T-cell (primary cell): ENCODE measurements at regions not wholly inside any gene's neighbourhood (a gene's known extent, or its start where the extent isn't known, plus 50 kb on each side); places are given as distances from the start of the nearest gene placed in this dataset.

Experiments used
- ATAC-seq, 4 experiments: fragments of 200-7000 bp in 3 of 4; fragments of 150-1000 bp in 1 of 4; cut with Tn5 transposase; replicated peaks in 1 of 4; 1 replicate in 3 of 4; 2 replicates in 1 of 4; pipeline ENCODE4 v1.10.0; 2021; ENCODE audit warnings: moderate library complexity in 3 of 4, mild to moderate bottlenecking in 2 of 4, moderate number of reproducible peaks in 1 of 4
- CTCF ChIA-PET, 2 donors: fragments of 300-600 bp; sonication (Branson Sonifier 250); formaldehyde crosslinking; loops; one replicate each; lab custom pipeline; 2022; ENCODE audit warnings: antibody characterized with exemption in 2 of 2; lab: Charles Lee
- POLR2A ChIA-PET, 2 donors: fragments of 300-600 bp; sonication (Branson Sonifier 250); formaldehyde crosslinking; loops; one replicate each; lab custom pipeline; 2022; ENCODE audit warnings: antibody characterized with exemption in 2 of 2; lab: Charles Lee
- DNase-seq, 35 experiments: peaks; one replicate each; pipeline versions ENCODE4 v3.0.0 to v3.0.0-alpha.2; 2013 to 2023
- H3K27ac ChIP-seq: one replicate; pipeline ENCODE4 v1.5.1; 2013; ENCODE audit warnings: low read length
- H3K27me3 ChIP-seq, 2 experiments: replicated peaks in 1 of 2; 1 replicate in 1 of 2; 2 replicates in 1 of 2; pipeline versions ENCODE4 v1.6.1 to v1.7.0; 2013; ENCODE audit warnings: low read length in 1 of 2, mixed read lengths in 1 of 2; ENCODE audit not compliant: control insufficient read depth in 2 of 2, insufficient read depth in 2 of 2; ENCODE audit errors: extremely low read depth in 1 of 2
- H3K36me3 ChIP-seq, 2 donors: 1 replicate in 1 of 2; 2 replicates in 1 of 2; pipeline versions ENCODE4 v1.6.1 to v1.7.0; 2013; ENCODE audit warnings: low read length in 1 of 2; ENCODE audit not compliant: control insufficient read depth in 2 of 2, insufficient read depth in 1 of 2; ENCODE audit errors: extremely low read depth in 1 of 2
- H3K4me1 ChIP-seq, 2 experiments: 1 replicate in 1 of 2; 2 replicates in 1 of 2; pipeline versions ENCODE4 v1.6.1 to v1.7.0; 2013; ENCODE audit warnings: low read length in 2 of 2, mixed read lengths in 1 of 2; ENCODE audit not compliant: insufficient read depth in 2 of 2, control insufficient read depth in 1 of 2; ENCODE audit errors: extremely low read depth in 1 of 2
- H3K4me3 ChIP-seq, 2 donors: 1 replicate in 1 of 2; 2 replicates in 1 of 2; pipeline versions ENCODE4 v1.5.1 to v1.7.0; 2013; ENCODE audit warnings: mild to moderate bottlenecking in 2 of 2, low read length in 1 of 2, moderate library complexity in 1 of 2; ENCODE audit not compliant: control insufficient read depth in 1 of 2; ENCODE audit errors: extremely low read depth in 1 of 2
- H3K9me3 ChIP-seq: 2 replicates; pipeline ENCODE4 v1.7.0; 2013
- H3K27ac Mint-ChIP-seq, 2 donors: one replicate each; pipeline ENCODE4 v1.8.0; 2020 to 2021; ENCODE audit warnings: mild to moderate bottlenecking in 2 of 2, mixed read lengths in 2 of 2
- H3K27me3 Mint-ChIP-seq, 2 donors: one replicate each; pipeline ENCODE4 v1.8.0; 2021 to 2022; ENCODE audit warnings: mixed read lengths in 2 of 2
- H3K36me3 Mint-ChIP-seq: one replicate; pipeline ENCODE4 v1.8.0; 2021; ENCODE audit warnings: mixed read lengths
- H3K4me1 Mint-ChIP-seq, 3 donors: one replicate each; pipeline ENCODE4 v1.8.0; 2020 to 2022; ENCODE audit warnings: mixed read lengths in 3 of 3, mild to moderate bottlenecking in 1 of 3
- H3K4me3 Mint-ChIP-seq, 3 donors: one replicate each; pipeline ENCODE4 v1.8.0; 2020 to 2022; ENCODE audit warnings: mild to moderate bottlenecking in 3 of 3, mixed read lengths in 3 of 3, moderate library complexity in 3 of 3
- H3K9me3 Mint-ChIP-seq, 3 donors: one replicate each; pipeline ENCODE4 v1.8.0; 2020 to 2022; ENCODE audit warnings: mixed read lengths in 3 of 3
- WGBS: methylation state at CpG from one replicate; pipeline ENCODE4 v1.1.5; 2013; ENCODE audit warnings: missing lambda C conversion rate; ENCODE audit not compliant: insufficient coverage; 5-methylcytosine and 5-hydroxymethylcytosine counted together

DNA sequence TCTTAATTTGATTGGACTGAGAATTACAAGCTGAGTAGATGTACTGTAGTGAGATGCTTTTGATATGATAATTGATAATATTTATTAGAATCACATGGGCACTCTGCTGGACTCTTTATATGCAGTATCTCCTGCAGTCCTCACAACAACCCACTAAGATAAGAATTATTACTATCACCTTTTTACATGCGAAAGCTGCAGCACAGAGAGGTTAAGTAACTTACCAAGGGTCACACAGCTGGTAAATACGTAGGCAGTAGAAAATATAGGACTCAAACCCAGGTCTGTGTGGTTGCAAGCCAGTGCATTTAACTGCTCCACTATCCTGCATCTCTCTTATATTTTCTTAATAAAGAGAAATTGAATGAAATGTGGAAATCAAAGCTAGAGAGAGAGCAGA, 392.8 kb upstream of the RORA start:
- Mint-ChIP-seq H3K4me3 (no peak overlapping the region), H3K27me3 (peaks cover 15 to 26% of the 10 kb centered on the region in 2 donors), H3K27ac (no peak overlapping the region), H3K36me3 (no peaks in the 10 kb centered on the region), H3K4me1 (no peaks in the 10 kb centered on the region), H3K9me3 (peaks cover 0 to 10% (median 4%) of the 10 kb centered on the region in 3 donors)
- Histone ChIP-seq H3K4me3 (no peak overlapping the region), H3K36me3 (no peaks in the 10 kb centered on the region), H3K4me1 (no peaks in the 10 kb centered on the region), H3K9me3 (no peaks in the 10 kb centered on the region), H3K27me3 (peaks cover 0 to 5% of the 10 kb centered on the region in 2 experiments), H3K27ac (no peak overlapping the region)
- WGBS = no CpG with 5 or more reads among the region's 2 CpGs
- no peak for DNase-seq
- ChIA-PET CTCF (no interaction called here), POLR2A (no interaction called here)
- no peak for ATAC-seq

DNA sequence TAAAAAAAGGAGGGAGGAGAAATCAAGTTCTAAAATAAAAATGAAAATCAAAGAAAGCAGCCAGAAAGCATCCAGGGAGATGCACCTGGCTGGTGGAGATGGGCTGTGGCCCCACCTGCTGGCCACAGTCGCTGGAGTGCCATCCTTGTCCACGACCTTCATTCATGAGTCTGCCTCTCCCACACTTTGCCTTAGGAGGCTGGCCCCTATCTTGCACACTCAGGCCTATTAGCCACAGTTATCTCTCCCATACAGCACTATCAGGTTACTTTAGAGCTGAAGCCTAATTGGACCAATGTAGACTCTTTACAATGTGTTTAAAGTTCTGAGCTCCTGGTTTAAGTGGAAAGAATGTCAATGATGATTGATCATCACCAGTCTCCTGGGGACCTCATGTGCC, 392.0 kb upstream of the RORA start:
- no peak overlapping the region for H3K27ac Mint-ChIP-seq
- H3K4me3 ChIP-seq = no peak overlapping the region
- H3K4me1 ChIP-seq = no peaks in the 10 kb centered on the region
- no peaks in the 10 kb centered on the region for H3K9me3 ChIP-seq
- H3K27me3 ChIP-seq = peaks cover 0 to 5% of the 10 kb centered on the region in 2 experiments
- H3K9me3 Mint-ChIP-seq = peaks cover 2 to 10% (median 5%) of the 10 kb centered on the region in 3 donors
- no peak for ATAC-seq
- ChIA-PET POLR2A (no interaction called here), CTCF (no interaction called here)
- H3K4me3 Mint-ChIP-seq = no peak overlapping the region
- H3K36me3 ChIP-seq = no peaks in the 10 kb centered on the region
- WGBS = 15% methylated on average over 2 of the region's 2 CpGs
- H3K36me3 Mint-ChIP-seq = no peaks in the 10 kb centered on the region
- H3K27me3 Mint-ChIP-seq = peaks cover 11 to 19% of the 10 kb centered on the region in 2 donors
- DNase-seq = peak in 1 of 35 experiments; percentile 2
- no peaks in the 10 kb centered on the region for H3K4me1 Mint-ChIP-seq
- no peak overlapping the region for H3K27ac ChIP-seq

GRCh38 chr15:61620151-61620550, 391.0 kb upstream of the RORA start:
- WGBS = 83% methylated on average over 2 of the region's 2 CpGs
- H3K27ac ChIP-seq = no peak overlapping the region
- peaks cover 0 to 5% of the 10 kb centered on the region in 2 experiments for H3K27me3 ChIP-seq
- no peak overlapping the region for H3K27ac Mint-ChIP-seq
- ATAC-seq = no peak
- ChIA-PET POLR2A (no interaction called here), CTCF (no interaction called here)
- H3K36me3 Mint-ChIP-seq = no peaks in the 10 kb centered on the region
- H3K9me3 ChIP-seq = no peaks in the 10 kb centered on the region
- peaks cover 16 to 23% of the 10 kb centered on the region in 2 donors for H3K27me3 Mint-ChIP-seq
- no peak for DNase-seq
- no peaks in the 10 kb centered on the region for H3K36me3 ChIP-seq
- peaks cover 8 to 12% (median 10%) of the 10 kb centered on the region in 3 donors for H3K9me3 Mint-ChIP-seq
- no peak overlapping the region for H3K4me3 ChIP-seq
- no peaks in the 10 kb centered on the region for H3K4me1 ChIP-seq
- H3K4me3 Mint-ChIP-seq = no peak overlapping the region
- no peaks in the 10 kb centered on the region for H3K4me1 Mint-ChIP-seq

- Mint-ChIP-seq H3K27me3 (peaks cover 24 to 28% of the 10 kb centered on the region in 2 donors), H3K9me3 (peaks cover 26 to 29% (median 29%) of the 10 kb centered on the region in 3 donors), H3K4me1 (no peaks in the 10 kb centered on the region), H3K4me3 (no peak overlapping the region), H3K36me3 (no peaks in the 10 kb centered on the region), H3K27ac (no peak overlapping the region)
- no peak for ATAC-seq
- H3K27ac ChIP-seq = no peak overlapping the region
- H3K36me3 ChIP-seq = no peaks in the 10 kb centered on the region
- DNase-seq = no peak
- no peaks in the 10 kb centered on the region for H3K9me3 ChIP-seq
- no peaks in the 10 kb centered on the region for H3K27me3 ChIP-seq
- ChIA-PET CTCF (no interaction called here), POLR2A (no interaction called here)
- no peak overlapping the region for H3K4me3 ChIP-seq
- H3K4me1 ChIP-seq = no peaks in the 10 kb centered on the region
These were observed 384.6 kb upstream of the RORA start for GRCh38 chr15:61613729-61614128.

- ATAC-seq = no peak
- H3K27ac Mint-ChIP-seq = no peak overlapping the region
- peaks cover 25 to 32% of the 10 kb centered on the region in 2 donors for H3K27me3 Mint-ChIP-seq
- Histone ChIP-seq H3K36me3 (no peaks in the 10 kb centered on the region), H3K4me3 (no peak overlapping the region), H3K9me3 (no peaks in the 10 kb centered on the region), H3K27ac (no peak overlapping the region), H3K4me1 (no peaks in the 10 kb centered on the region), H3K27me3 (no peaks in the 10 kb centered on the region)
- H3K9me3 Mint-ChIP-seq = peaks cover 23 to 29% (median 26%) of the 10 kb centered on the region in 3 donors
- no peak overlapping the region for H3K4me3 Mint-ChIP-seq
- CTCF ChIA-PET = no interaction called here
- POLR2A ChIA-PET = no interaction called here
- H3K4me1 Mint-ChIP-seq = no peaks in the 10 kb centered on the region
- no peak for DNase-seq
- no peaks in the 10 kb centered on the region for H3K36me3 Mint-ChIP-seq
These were observed 384.0 kb upstream of the RORA start for GRCh38 chr15:61613138-61613537.

DNA sequence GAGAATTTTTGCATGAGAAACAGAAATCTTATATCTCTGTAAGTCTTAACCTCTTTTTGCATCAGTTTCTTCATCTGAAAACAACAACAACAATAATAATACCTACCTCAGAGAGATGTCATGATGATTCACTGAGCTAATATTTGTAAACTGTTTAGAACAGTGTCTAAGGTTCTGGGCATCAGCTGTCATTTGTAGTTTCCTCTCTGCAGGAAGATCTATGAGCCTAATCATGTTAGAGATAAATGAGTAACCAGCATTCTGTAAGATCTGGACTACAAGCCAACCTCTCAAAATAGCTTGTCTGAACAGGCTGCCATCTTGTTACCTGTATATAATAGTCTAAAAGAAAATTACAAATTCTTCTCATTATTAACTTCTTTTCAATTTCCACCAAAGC, 383.0 kb upstream of the RORA start:
- H3K9me3 Mint-ChIP-seq = peaks cover 18 to 28% (median 26%) of the 10 kb centered on the region in 3 donors
- no peaks in the 10 kb centered on the region for H3K4me1 Mint-ChIP-seq
- peaks cover 27 to 39% of the 10 kb centered on the region in 2 donors for H3K27me3 Mint-ChIP-seq
- Histone ChIP-seq H3K4me3 (no peak overlapping the region), H3K4me1 (no peaks in the 10 kb centered on the region), H3K9me3 (no peaks in the 10 kb centered on the region), H3K27me3 (no peaks in the 10 kb centered on the region), H3K27ac (no peak overlapping the region), H3K36me3 (no peaks in the 10 kb centered on the region)
- H3K36me3 Mint-ChIP-seq = no peaks in the 10 kb centered on the region
- H3K27ac Mint-ChIP-seq = no peak overlapping the region
- ATAC-seq (no peak), DNase-seq (no peak)
- ChIA-PET CTCF (interaction anchor here in 1 of 2 donors (0.7 kb wide), 1 partner anchor 13 kb away, joined by 3 read pairs; no protein-coding TSS in a partner anchor), POLR2A (no interaction called here)
- H3K4me3 Mint-ChIP-seq = no peak overlapping the region

DNA sequence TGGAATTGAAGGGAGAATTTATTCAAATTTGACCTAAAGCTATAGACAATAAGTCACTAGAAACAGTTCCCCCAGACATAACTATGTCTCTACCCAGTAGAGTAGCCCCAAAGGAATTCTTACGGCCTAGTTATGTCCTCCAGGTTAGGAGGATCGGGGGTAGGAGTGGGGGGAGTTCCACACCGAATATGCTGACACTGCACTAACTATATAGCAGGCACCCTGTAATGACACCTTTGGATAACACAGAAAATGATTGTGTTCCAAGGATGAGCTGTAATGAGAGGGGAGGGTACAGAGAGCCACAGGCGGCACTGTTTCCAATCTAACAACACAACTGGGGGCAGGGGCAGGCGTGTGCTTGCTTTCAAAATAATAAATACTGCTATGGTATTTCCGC, 376.2 kb upstream of the RORA start:
- POLR2A ChIA-PET = no interaction called here
- Mint-ChIP-seq H3K4me1 (no peaks in the 10 kb centered on the region), H3K27me3 (peaks cover 26 to 45% of the 10 kb centered on the region in 2 donors), H3K9me3 (peaks cover 0 to 7% (median 0%) of the 10 kb centered on the region in 3 donors), H3K36me3 (no peaks in the 10 kb centered on the region), H3K27ac (no peak overlapping the region), H3K4me3 (no peak overlapping the region)
- Histone ChIP-seq H3K27ac (no peak overlapping the region), H3K36me3 (no peaks in the 10 kb centered on the region), H3K9me3 (no peaks in the 10 kb centered on the region), H3K27me3 (peaks cover 0 to 4% of the 10 kb centered on the region in 2 experiments), H3K4me1 (no peaks in the 10 kb centered on the region), H3K4me3 (no peak overlapping the region)
- DNase-seq (no peak), ATAC-seq (no peak)
- WGBS = no CpG with 5 or more reads among the region's 6 CpGs
- CTCF ChIA-PET = no interaction called here
